Esophagus squamous epithelium (tissue), 4 donors: ENCODE measurements at regions not wholly inside any gene's neighbourhood (a gene's known extent, or its start where the extent isn't known, plus 50 kb on each side); places are given as distances from the start of the nearest gene placed in this dataset.

Source experiments
- POLR2A ChIP-seq, 4 donors: fragments of 450-650 bp; IDR thresholded peaks; one replicate each; pipeline ENCODE4 v1.6.1; 2017; ENCODE audit warnings: antibody characterized with exemption in 4 of 4, mild to moderate bottlenecking in 4 of 4, moderate library complexity in 3 of 4
- TF ChIP-seq, protein P1 (sequence below), 6 experiments: fragments of 450-650 bp in 4 of 6; fragments of 200-600 bp in 2 of 6; sonication (generic) in 2 of 6; IDR thresholded peaks; one replicate each; pipeline ENCODE4 v1.5.1; 2016 to 2019; ENCODE audit warnings: antibody characterized with exemption in 6 of 6, mild to moderate bottlenecking in 4 of 6, moderate library complexity in 4 of 6

- TF ChIP-seq, protein P1, sequence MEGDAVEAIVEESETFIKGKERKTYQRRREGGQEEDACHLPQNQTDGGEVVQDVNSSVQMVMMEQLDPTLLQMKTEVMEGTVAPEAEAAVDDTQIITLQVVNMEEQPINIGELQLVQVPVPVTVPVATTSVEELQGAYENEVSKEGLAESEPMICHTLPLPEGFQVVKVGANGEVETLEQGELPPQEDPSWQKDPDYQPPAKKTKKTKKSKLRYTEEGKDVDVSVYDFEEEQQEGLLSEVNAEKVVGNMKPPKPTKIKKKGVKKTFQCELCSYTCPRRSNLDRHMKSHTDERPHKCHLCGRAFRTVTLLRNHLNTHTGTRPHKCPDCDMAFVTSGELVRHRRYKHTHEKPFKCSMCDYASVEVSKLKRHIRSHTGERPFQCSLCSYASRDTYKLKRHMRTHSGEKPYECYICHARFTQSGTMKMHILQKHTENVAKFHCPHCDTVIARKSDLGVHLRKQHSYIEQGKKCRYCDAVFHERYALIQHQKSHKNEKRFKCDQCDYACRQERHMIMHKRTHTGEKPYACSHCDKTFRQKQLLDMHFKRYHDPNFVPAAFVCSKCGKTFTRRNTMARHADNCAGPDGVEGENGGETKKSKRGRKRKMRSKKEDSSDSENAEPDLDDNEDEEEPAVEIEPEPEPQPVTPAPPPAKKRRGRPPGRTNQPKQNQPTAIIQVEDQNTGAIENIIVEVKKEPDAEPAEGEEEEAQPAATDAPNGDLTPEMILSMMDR (IDR thresholded peaks at IDR 0.05): no peak
- no peak for TF ChIP-seq POLR2A (IDR thresholded peaks at IDR 0.05)
These were observed 613.2 kb upstream of the ACVR2A start for GRCh38 chr2:147231607-147232006.
